Chondrocyte (in vitro differentiated cells): ENCODE measurements at regions not wholly inside any gene's neighbourhood (a gene's known extent, or its start where the extent isn't known, plus 50 kb on each side); places are given as distances from the start of the nearest gene placed in this dataset.

Experiments used
- DNase-seq: peaks from one replicate; pipeline ENCODE4 v3.0.0; 2021; ENCODE audit warnings: mixed read lengths, low spot score
- H3K27ac Mint-ChIP-seq: one replicate; pipeline ENCODE4 v1.8.0; 2021; ENCODE audit warnings: mild to moderate bottlenecking, moderate library complexity, mixed read lengths; ENCODE audit not compliant: unreplicated experiment
- H3K27me3 Mint-ChIP-seq: 2 replicates; pipeline ENCODE4 v1.8.0; 2021; ENCODE audit warnings: low read depth, mixed read lengths
- H3K36me3 Mint-ChIP-seq: 2 replicates; pipeline ENCODE4 v1.8.0; 2021; ENCODE audit warnings: low read depth, mixed read lengths
- H3K4me1 Mint-ChIP-seq: 2 replicates; pipeline ENCODE4 v1.8.0; 2021; ENCODE audit warnings: low read depth, mild to moderate bottlenecking, mixed read lengths
- H3K4me3 Mint-ChIP-seq: one replicate; pipeline ENCODE4 v1.8.0; 2021; ENCODE audit warnings: mild to moderate bottlenecking, moderate library complexity, mixed read lengths; ENCODE audit not compliant: unreplicated experiment
- H3K9me3 Mint-ChIP-seq: 2 replicates; pipeline ENCODE4 v1.8.0; 2021; ENCODE audit warnings: low read depth, mixed read lengths
- TF ChIP-seq, protein P1 (sequence below): fragments of 200-600 bp; sonication (generic); IDR thresholded peaks from 2 replicates; pipeline ENCODE4 v1.5.0; 2021; ENCODE audit warnings: antibody characterized with exemption, mild to moderate bottlenecking, moderate library complexity

DNA sequence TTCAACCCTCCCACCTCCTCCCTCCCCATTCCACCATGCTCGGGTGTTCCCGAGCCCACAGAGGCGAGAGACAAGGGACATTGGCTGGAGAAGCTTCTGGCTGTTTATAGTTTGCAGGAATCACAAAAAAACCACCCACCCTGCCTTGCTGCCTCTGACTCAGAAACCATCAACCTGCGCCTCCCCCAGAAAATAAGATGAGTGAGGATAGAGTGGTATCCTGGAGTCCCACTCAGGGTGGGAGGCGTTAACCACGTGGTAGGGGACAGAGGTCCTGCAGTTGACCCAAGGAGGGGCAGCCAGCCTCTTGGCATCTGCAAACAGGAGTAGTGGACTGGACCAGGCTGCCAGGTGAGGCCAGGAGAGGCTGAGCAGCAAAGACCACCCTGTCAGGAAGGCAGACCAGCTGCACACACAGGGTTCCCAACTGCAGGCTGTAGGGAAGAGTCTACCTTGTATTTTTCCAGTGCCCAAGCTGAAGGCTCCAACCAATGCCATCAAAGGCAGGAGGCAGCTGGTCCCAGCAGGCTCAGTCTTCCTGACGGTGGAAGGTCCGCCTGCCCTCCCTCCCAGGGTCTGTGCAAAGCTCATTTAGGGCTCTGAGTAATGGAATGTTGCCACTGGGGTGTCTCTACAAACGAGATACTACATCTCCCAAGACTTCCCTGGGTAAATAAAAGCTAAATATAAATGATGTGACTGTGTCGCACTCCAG lies 201.5 kb upstream of the TNRC6C start:
- DNase-seq, result no peak
- Mint-ChIP-seq H3K27ac (no peak overlapping the region), H3K36me3 (peaks cover 3% of the 10 kb centered on the region), H3K9me3 (peaks cover 5% of the 10 kb centered on the region), H3K4me3 (no peak overlapping the region), H3K4me1 (no peaks in the 10 kb centered on the region), H3K27me3 (peaks cover 13% of the 10 kb centered on the region)
- TF ChIP-seq, protein P1, sequence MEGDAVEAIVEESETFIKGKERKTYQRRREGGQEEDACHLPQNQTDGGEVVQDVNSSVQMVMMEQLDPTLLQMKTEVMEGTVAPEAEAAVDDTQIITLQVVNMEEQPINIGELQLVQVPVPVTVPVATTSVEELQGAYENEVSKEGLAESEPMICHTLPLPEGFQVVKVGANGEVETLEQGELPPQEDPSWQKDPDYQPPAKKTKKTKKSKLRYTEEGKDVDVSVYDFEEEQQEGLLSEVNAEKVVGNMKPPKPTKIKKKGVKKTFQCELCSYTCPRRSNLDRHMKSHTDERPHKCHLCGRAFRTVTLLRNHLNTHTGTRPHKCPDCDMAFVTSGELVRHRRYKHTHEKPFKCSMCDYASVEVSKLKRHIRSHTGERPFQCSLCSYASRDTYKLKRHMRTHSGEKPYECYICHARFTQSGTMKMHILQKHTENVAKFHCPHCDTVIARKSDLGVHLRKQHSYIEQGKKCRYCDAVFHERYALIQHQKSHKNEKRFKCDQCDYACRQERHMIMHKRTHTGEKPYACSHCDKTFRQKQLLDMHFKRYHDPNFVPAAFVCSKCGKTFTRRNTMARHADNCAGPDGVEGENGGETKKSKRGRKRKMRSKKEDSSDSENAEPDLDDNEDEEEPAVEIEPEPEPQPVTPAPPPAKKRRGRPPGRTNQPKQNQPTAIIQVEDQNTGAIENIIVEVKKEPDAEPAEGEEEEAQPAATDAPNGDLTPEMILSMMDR, result no peak

DNA sequence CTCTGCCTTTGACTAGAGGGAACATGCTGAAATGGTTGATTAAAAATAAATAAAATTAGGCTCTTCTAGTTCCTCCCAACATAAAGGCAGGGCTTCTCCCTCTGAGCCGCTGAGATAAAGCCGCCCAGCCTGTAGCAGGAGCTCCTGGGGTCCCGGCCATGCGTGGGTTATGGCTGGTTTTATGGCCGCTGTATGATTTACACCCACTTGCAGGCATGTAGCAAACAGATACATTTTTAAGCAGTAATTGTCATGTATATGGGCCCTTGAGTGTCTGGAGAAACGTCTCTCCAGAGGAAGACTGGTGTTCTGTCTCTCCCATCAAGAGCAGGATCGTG lies 201.0 kb upstream of the TNRC6C start:
- Mint-ChIP-seq H3K4me1 (no peaks in the 10 kb centered on the region), H3K9me3 (peaks cover 5% of the 10 kb centered on the region), H3K36me3 (peaks cover 3% of the 10 kb centered on the region), H3K4me3 (no peak overlapping the region), H3K27me3 (peaks cover 13% of the 10 kb centered on the region), H3K27ac (no peak overlapping the region)
- no peak for DNase-seq
- TF ChIP-seq, protein P1, result no peak

DNA sequence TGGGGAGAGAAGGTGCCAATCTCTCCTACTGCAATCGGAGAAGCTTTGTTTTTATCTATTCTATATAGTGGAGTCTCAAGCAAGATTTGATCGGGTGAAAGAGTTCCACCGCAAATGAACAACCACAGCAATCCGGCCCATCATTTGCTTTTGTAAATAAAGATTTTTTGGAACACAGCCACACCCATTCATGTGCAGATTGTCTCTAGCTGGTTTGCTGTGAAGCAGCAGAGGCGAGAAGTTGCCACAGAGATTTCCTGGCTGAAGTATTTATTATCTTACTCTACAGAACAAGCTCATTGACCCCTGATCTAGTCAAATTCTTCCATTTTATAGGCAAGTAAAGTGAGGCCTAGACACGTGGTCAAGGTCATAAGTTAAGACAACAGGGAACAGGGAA lies 195.5 kb upstream of the TNRC6C start:
- H3K36me3 Mint-ChIP-seq, result no peaks in the 10 kb centered on the region
- no peaks in the 10 kb centered on the region for H3K4me1 Mint-ChIP-seq
- peaks cover 29% of the 10 kb centered on the region for H3K27me3 Mint-ChIP-seq
- TF ChIP-seq, protein P1, result no peak
- H3K27ac Mint-ChIP-seq, result no peak overlapping the region
- DNase-seq, result no peak
- no peak overlapping the region for H3K4me3 Mint-ChIP-seq
- H3K9me3 Mint-ChIP-seq, result no peaks in the 10 kb centered on the region

DNA sequence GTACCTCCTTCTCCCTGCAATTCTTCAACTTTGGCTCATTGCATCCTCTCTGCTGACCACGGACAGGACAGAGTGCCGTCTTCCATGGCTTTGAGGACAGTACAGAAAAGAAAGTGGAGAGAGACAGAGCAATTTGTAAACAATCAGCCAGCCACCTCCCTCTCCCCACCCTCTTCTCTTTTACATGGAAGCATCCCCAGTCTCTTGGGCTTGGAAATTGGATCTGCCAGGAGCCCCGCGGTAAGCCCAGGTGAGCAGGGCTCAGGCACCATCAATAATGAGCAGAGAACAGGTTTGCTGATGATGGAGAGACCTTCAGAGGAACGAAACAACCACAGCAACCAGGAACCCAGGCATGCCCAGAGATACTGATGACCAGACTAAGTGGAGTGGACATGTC lies 194.9 kb upstream of the TNRC6C start:
- Mint-ChIP-seq H3K36me3 (no peaks in the 10 kb centered on the region), H3K4me3 (no peak overlapping the region), H3K4me1 (peaks cover 5% of the 10 kb centered on the region), H3K27ac (no peak overlapping the region), H3K9me3 (no peaks in the 10 kb centered on the region), H3K27me3 (peaks cover 29% of the 10 kb centered on the region)
- no peak for DNase-seq
- TF ChIP-seq, protein P1, result no peak

DNA sequence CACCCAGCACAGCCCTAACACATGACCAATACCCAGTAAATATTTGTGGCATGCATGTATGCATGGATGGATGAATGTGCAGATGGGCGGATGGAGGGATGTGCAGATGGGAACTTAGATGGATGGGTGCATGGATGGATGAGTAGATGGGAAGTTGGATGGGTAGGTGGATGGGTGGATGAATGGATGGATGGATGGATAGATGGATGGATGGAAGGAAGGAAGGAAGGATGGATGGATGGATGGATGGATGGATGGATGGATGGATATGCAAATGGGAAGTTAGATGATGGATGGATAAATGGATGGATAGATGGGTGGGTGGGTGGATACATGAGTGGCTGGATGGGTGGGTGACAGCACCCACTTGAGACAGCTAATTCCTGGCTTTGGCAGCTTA lies 193.2 kb upstream of the TNRC6C start:
- DNase-seq, result no peak
- Mint-ChIP-seq H3K36me3 (no peaks in the 10 kb centered on the region), H3K27ac (no peak overlapping the region), H3K9me3 (no peaks in the 10 kb centered on the region), H3K4me1 (peaks cover 6% of the 10 kb centered on the region), H3K4me3 (no peak overlapping the region), H3K27me3 (peaks cover 31% of the 10 kb centered on the region)
- TF ChIP-seq, protein P1, result no peak
